ENCODE measurements at regions not wholly inside any gene's neighbourhood (a gene's known extent, or its start where the extent isn't known, plus 50 kb on each side); places are given as distances from the start of the nearest gene placed in this dataset.

DNA sequence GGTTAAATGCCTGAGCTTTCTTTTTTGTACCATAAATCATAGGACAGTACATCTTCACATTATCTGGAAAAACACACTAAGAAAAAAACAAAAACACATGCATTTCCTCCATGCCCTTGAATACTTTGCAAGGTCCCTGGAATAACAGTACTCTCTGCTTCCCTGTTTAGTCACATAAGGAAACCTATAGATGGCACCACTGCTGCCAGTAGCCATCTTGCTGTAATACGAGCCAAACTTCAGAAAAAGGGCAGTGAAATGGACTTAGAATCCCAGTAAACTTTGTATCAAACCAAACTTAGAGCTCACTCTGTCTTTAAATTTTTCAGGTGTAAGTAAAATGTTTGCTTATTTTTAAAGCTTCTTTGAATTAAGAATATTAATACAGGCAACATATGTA is 435.5 kb downstream of the KCNJ2 start:
- TF ChIP-seq, protein P1, sequence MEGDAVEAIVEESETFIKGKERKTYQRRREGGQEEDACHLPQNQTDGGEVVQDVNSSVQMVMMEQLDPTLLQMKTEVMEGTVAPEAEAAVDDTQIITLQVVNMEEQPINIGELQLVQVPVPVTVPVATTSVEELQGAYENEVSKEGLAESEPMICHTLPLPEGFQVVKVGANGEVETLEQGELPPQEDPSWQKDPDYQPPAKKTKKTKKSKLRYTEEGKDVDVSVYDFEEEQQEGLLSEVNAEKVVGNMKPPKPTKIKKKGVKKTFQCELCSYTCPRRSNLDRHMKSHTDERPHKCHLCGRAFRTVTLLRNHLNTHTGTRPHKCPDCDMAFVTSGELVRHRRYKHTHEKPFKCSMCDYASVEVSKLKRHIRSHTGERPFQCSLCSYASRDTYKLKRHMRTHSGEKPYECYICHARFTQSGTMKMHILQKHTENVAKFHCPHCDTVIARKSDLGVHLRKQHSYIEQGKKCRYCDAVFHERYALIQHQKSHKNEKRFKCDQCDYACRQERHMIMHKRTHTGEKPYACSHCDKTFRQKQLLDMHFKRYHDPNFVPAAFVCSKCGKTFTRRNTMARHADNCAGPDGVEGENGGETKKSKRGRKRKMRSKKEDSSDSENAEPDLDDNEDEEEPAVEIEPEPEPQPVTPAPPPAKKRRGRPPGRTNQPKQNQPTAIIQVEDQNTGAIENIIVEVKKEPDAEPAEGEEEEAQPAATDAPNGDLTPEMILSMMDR (IDR thresholded peaks at IDR 0.05; ENCODE audit: insufficient read depth, low read length, poor library complexity, severe bottlenecking), result no peak
- TF ChIP-seq EZH2phosphoT487 (conservative IDR thresholded peaks at IDR 0.05; ENCODE audit: low read length), result no peak
